ENCODE measurements at regions not wholly inside any gene's neighbourhood (a gene's known extent, or its start where the extent isn't known, plus 50 kb on each side); places are given as distances from the start of the nearest gene placed in this dataset.
"Not testable (repeated sequence)": the region's sequence is repeated elsewhere in the genome, so short reads cannot be mapped to it uniquely, and the experiment has no call there.

DNA sequence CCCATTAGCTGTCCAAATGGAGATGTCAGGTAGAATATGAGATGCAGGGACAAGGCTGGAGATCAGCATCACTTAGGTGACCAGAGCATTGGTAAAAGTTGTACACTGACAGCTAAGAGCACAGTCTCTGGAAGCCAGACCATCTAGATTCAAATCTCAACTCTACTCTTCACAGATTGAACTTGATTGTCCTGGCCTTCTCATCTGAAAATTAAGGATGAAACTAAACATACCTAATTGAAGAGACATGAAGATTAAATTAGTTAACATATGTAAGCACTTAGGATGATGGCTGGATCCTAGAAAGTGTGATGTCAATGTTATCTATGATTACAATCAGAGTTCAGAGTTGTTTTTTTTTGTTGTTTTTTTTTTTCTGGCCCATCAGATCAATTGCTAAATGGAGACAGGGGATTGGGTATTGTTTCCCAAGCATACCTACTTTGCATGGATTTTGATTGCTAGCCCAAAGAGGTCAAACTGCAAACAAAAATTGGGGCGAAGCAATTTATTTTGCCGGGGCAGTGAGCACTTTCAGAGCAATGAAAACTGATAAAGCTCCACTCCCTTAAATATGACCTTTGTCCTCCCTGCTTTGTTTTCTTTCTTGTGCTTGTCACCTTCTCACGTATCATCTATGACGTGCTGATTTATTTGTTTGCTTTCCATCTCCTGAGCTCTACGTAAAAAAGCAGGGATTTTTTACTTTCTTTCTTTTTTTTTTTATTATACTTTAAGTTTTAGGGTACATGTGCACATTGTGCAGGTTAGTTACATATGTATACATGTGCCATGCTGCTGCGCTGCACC lies 217.6 kb upstream of the CPHXL start:
- no peak overlapping the region for H3K4me3 ChIP-seq (ENCODE audit: low read depth, low read length)
- H3K36me3 ChIP-seq (ENCODE audit: control insufficient read depth, insufficient read depth, low read length) = no peaks in the 10 kb centered on the region
- H3K4me1 ChIP-seq (ENCODE audit: control insufficient read depth, insufficient read depth, low read length) = no peaks in the 10 kb centered on the region
- H3K9me3 ChIP-seq (ENCODE audit: control insufficient read depth, insufficient read depth, low read depth, low read length) = no peaks in the 10 kb centered on the region
- no peak overlapping the region for H3K9ac ChIP-seq (ENCODE audit: low read length)
- no peak overlapping the region for H3K27ac ChIP-seq (ENCODE audit: low read depth, low read length)
- H3K27me3 ChIP-seq (ENCODE audit: control insufficient read depth, insufficient read depth, low read length) = peaks cover 56% of the 10 kb centered on the region

GRCh38 chr16:75945916-75946457 lies 219.7 kb upstream of the CPHXL start:
- Histone ChIP-seq H3K9ac (ENCODE audit: low read length) (no peak overlapping the region), H3K4me3 (ENCODE audit: low read depth, low read length) (no peak overlapping the region), H3K9me3 (ENCODE audit: control insufficient read depth, insufficient read depth, low read depth, low read length) (no peaks in the 10 kb centered on the region), H3K4me1 (ENCODE audit: control insufficient read depth, insufficient read depth, low read length) (no peaks in the 10 kb centered on the region), H3K27me3 (ENCODE audit: control insufficient read depth, insufficient read depth, low read length) (peaks cover 41% of the 10 kb centered on the region), H3K27ac (ENCODE audit: low read depth, low read length) (no peak overlapping the region), H3K36me3 (ENCODE audit: control insufficient read depth, insufficient read depth, low read length) (no peaks in the 10 kb centered on the region)

DNA sequence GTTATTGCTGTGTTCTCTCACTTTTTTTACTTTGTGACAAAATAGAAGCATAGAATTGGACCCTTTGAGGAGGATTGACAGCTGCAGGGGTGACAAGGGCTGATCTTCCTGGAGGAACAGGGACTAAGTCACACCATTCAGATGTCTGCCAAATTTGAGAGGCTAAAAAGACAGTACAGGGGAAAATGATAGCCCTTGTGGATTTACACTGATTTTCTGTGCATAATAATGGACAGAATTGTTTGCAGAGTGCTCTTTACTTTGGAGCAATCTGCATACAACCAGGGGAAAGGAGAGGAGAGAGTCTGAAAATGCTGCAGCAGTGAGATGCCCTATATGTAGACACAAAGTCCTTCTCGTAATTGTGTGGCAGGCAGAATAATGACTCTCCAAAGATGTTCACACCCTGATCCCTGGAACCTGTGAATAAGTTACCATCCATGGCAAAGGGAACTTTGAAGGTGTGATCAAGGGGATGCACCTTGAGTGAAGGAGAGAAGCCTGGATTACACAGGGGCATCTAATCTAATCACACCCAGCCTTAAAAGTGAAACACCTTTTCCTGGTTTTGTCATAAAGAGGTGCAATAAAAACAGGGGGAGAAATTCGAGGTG lies 221.4 kb upstream of the CPHXL start:
- Histone ChIP-seq H3K9ac (ENCODE audit: low read length) (no peak overlapping the region), H3K4me3 (ENCODE audit: low read depth, low read length) (no peak overlapping the region), H3K9me3 (ENCODE audit: control insufficient read depth, insufficient read depth, low read depth, low read length) (no peaks in the 10 kb centered on the region)

DNA sequence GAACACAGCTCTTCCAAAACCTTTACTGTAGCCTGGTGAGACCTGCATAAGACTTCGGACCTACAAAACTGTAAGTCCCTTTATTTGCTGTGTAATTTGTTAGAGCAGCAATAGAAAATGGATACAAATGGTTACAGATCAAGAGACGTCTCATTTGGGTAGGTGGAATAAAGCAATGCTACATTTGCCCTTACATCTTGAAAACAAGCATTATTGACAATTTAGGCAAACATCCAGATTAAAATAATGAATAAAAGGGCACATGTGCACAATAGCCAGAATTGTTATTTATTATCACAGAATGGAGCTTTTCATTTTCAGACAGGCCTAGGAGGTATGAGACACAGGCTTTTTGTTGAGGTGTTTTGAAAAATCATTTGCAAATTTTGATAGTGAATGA lies 222.2 kb upstream of the CPHXL start:
- no peaks in the 10 kb centered on the region for H3K4me1 ChIP-seq (ENCODE audit: control insufficient read depth, insufficient read depth, low read length)
- no peak overlapping the region for H3K27ac ChIP-seq (ENCODE audit: low read depth, low read length)
- H3K27me3 ChIP-seq (ENCODE audit: control insufficient read depth, insufficient read depth, low read length) = peaks cover 23% of the 10 kb centered on the region
- no peak overlapping the region for H3K4me3 ChIP-seq (ENCODE audit: low read depth, low read length)
- no peak overlapping the region for H3K9ac ChIP-seq (ENCODE audit: low read length)
- no peaks in the 10 kb centered on the region for H3K36me3 ChIP-seq (ENCODE audit: control insufficient read depth, insufficient read depth, low read length)
- no peaks in the 10 kb centered on the region for H3K9me3 ChIP-seq (ENCODE audit: control insufficient read depth, insufficient read depth, low read depth, low read length)

More for the DNA sequence above, 221.4 kb upstream of the CPHXL start:
- H3K36me3 ChIP-seq (ENCODE audit: control insufficient read depth, insufficient read depth, low read length) = no peaks in the 10 kb centered on the region
- peaks cover 28% of the 10 kb centered on the region for H3K27me3 ChIP-seq (ENCODE audit: control insufficient read depth, insufficient read depth, low read length)
- H3K27ac ChIP-seq (ENCODE audit: low read depth, low read length) = no peak overlapping the region
- H3K4me1 ChIP-seq (ENCODE audit: control insufficient read depth, insufficient read depth, low read length) = no peaks in the 10 kb centered on the region

DNA sequence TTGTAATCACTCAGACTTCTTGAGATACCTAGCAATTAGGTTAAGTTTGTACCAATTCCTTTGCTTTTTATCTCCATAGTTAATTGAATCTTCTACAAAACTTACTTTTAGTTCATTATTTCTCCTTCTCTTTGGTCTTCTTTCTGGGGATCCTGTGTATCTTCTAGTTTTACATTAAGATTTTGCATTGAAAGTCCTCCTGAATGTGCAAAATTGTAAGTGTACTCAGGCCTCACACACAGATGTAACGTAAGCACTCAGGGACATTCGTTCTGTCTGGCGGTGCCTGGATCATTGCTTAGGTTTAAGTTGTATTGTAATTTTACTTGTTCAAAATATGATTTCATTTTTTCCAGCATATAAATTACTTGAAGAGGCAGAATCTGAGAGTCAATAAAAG lies 222.6 kb upstream of the CPHXL start:
- H3K4me1 ChIP-seq (ENCODE audit: control insufficient read depth, insufficient read depth, low read length) = no peaks in the 10 kb centered on the region
- no peak overlapping the region for H3K9ac ChIP-seq (ENCODE audit: low read length)
- H3K27me3 ChIP-seq (ENCODE audit: control insufficient read depth, insufficient read depth, low read length) = peaks cover 23% of the 10 kb centered on the region
- no peaks in the 10 kb centered on the region for H3K9me3 ChIP-seq (ENCODE audit: control insufficient read depth, insufficient read depth, low read depth, low read length)
- no peak overlapping the region for H3K4me3 ChIP-seq (ENCODE audit: low read depth, low read length)
- no peaks in the 10 kb centered on the region for H3K36me3 ChIP-seq (ENCODE audit: control insufficient read depth, insufficient read depth, low read length)
- no peak overlapping the region for H3K27ac ChIP-seq (ENCODE audit: low read depth, low read length)

GRCh38 chr16:75952124-75952523 lies 225.8 kb upstream of the CPHXL start:
- Histone ChIP-seq H3K27ac (ENCODE audit: low read depth, low read length) (no peak overlapping the region), H3K4me3 (ENCODE audit: low read depth, low read length) (no peak overlapping the region), H3K9me3 (ENCODE audit: control insufficient read depth, insufficient read depth, low read depth, low read length) (no peaks in the 10 kb centered on the region), H3K27me3 (ENCODE audit: control insufficient read depth, insufficient read depth, low read length) (peaks cover 13% of the 10 kb centered on the region), H3K9ac (ENCODE audit: low read length) (no peak overlapping the region), H3K4me1 (ENCODE audit: control insufficient read depth, insufficient read depth, low read length) (no peaks in the 10 kb centered on the region), H3K36me3 (ENCODE audit: control insufficient read depth, insufficient read depth, low read length) (no peaks in the 10 kb centered on the region)

GRCh38 chr16:75957870-75958269 lies 231.6 kb upstream of the CPHXL start:
- Histone ChIP-seq H3K4me3 (ENCODE audit: low read depth, low read length) (no peak overlapping the region), H3K36me3 (ENCODE audit: control insufficient read depth, insufficient read depth, low read length) (no peaks in the 10 kb centered on the region), H3K27ac (ENCODE audit: low read depth, low read length) (no peak overlapping the region), H3K27me3 (ENCODE audit: control insufficient read depth, insufficient read depth, low read length) (no peaks in the 10 kb centered on the region), H3K9ac (ENCODE audit: low read length) (no peak overlapping the region), H3K9me3 (ENCODE audit: control insufficient read depth, insufficient read depth, low read depth, low read length) (no peaks in the 10 kb centered on the region), H3K4me1 (ENCODE audit: control insufficient read depth, insufficient read depth, low read length) (no peaks in the 10 kb centered on the region)

GRCh38 chr16:75965504-75966374 lies 239.4 kb upstream of the CPHXL start:
- Histone ChIP-seq H3K4me3 (ENCODE audit: low read depth, low read length) (no peak overlapping the region), H3K9me3 (ENCODE audit: control insufficient read depth, insufficient read depth, low read depth, low read length) (no peaks in the 10 kb centered on the region), H3K4me1 (ENCODE audit: control insufficient read depth, insufficient read depth, low read length) (peaks cover 7% of the 10 kb centered on the region; the same call in 1 of the 2 replicates), H3K36me3 (ENCODE audit: control insufficient read depth, insufficient read depth, low read length) (no peaks in the 10 kb centered on the region), H3K27ac (ENCODE audit: low read depth, low read length) (no peak overlapping the region), H3K9ac (ENCODE audit: low read length) (no peak overlapping the region), H3K27me3 (ENCODE audit: control insufficient read depth, insufficient read depth, low read length) (no peaks in the 10 kb centered on the region)

- not testable (repeated sequence) for H3K27ac ChIP-seq (ENCODE audit: low read depth, low read length); H3K27me3 ChIP-seq (ENCODE audit: control insufficient read depth, insufficient read depth, low read length); H3K36me3 ChIP-seq (ENCODE audit: control insufficient read depth, insufficient read depth, low read length); H3K9ac ChIP-seq (ENCODE audit: low read length); H3K4me1 ChIP-seq (ENCODE audit: control insufficient read depth, insufficient read depth, low read length); H3K9me3 ChIP-seq (ENCODE audit: control insufficient read depth, insufficient read depth, low read depth, low read length); H3K4me3 ChIP-seq (ENCODE audit: low read depth, low read length)
Measured at GRCh38 chr16:75969120-75969519, 242.8 kb upstream of the CPHXL start.

GRCh38 chr16:75971334-75971733 lies 245.0 kb upstream of the CPHXL start:
- H3K27ac ChIP-seq (ENCODE audit: low read depth, low read length) = no peak overlapping the region
- H3K4me3 ChIP-seq (ENCODE audit: low read depth, low read length) = no peak overlapping the region
- H3K36me3 ChIP-seq (ENCODE audit: control insufficient read depth, insufficient read depth, low read length) = no peaks in the 10 kb centered on the region
- no peaks in the 10 kb centered on the region; the same call in 1 of the 2 replicates for H3K27me3 ChIP-seq (ENCODE audit: control insufficient read depth, insufficient read depth, low read length)
- no peaks in the 10 kb centered on the region for H3K9me3 ChIP-seq (ENCODE audit: control insufficient read depth, insufficient read depth, low read depth, low read length)
- H3K9ac ChIP-seq (ENCODE audit: low read length) = no peak overlapping the region
- no peaks in the 10 kb centered on the region for H3K4me1 ChIP-seq (ENCODE audit: control insufficient read depth, insufficient read depth, low read length)

Measured in HUES6 (cell line).